GM21786 (cell line): ENCODE measurements at regions not wholly inside any gene's neighbourhood (a gene's known extent, or its start where the extent isn't known, plus 50 kb on each side); places are given as distances from the start of the nearest gene placed in this dataset.

ENCODE experiments used
- ATAC-seq: cut with Tn5 transposase; IDR thresholded peaks from one replicate; pipeline ENCODE4 v1.9.1; 2021; ENCODE audit not compliant: unreplicated experiment

GRCh38 chr7:41803569-41803968, 100.7 kb upstream of the INHBA start:
- no peak for ATAC-seq

- ATAC-seq, result no peak
Measured at GRCh38 chr7:41796331-41796730, 93.4 kb upstream of the INHBA start.

- no peak for ATAC-seq
Measured at GRCh38 chr7:41795276-41795833, 92.5 kb upstream of the INHBA start.

- no peak for ATAC-seq
Measured at GRCh38 chr7:41793556-41793955, 90.7 kb upstream of the INHBA start.

- ATAC-seq, result no peak
Measured at GRCh38 chr7:41792120-41792519, 89.2 kb upstream of the INHBA start.

GRCh38 chr7:41788556-41788955, 85.7 kb upstream of the INHBA start:
- no peak for ATAC-seq

GRCh38 chr7:41787651-41788350, 84.9 kb upstream of the INHBA start:
- ATAC-seq, result no peak

- ATAC-seq, result no peak
Measured at GRCh38 chr7:41786944-41787343, 84.1 kb upstream of the INHBA start.

GRCh38 chr7:41786404-41786803, 83.5 kb upstream of the INHBA start:
- ATAC-seq, result no peak

- no peak for ATAC-seq
Measured at GRCh38 chr7:41785840-41786239, 83.0 kb upstream of the INHBA start.

- no peak for ATAC-seq
Measured at GRCh38 chr7:41785265-41785664, 82.4 kb upstream of the INHBA start.

- ATAC-seq, result no peak
Measured at GRCh38 chr7:41779918-41780317, 77.0 kb upstream of the INHBA start.

- no peak for ATAC-seq
Measured at GRCh38 chr7:41777894-41778596, 75.2 kb upstream of the INHBA start.

- no peak for ATAC-seq
Measured at GRCh38 chr7:41774966-41775365, 72.1 kb upstream of the INHBA start.

- ATAC-seq, result no peak
Measured at GRCh38 chr7:41773756-41774155, 70.9 kb upstream of the INHBA start.

GRCh38 chr7:41771717-41772116, 68.8 kb upstream of the INHBA start:
- ATAC-seq, result no peak

- no peak for ATAC-seq
Measured at GRCh38 chr7:41769162-41769561, 66.3 kb upstream of the INHBA start.

- ATAC-seq, result no peak
Measured at GRCh38 chr7:41763626-41764025, 60.7 kb upstream of the INHBA start.

GRCh38 chr7:41762641-41763040, 59.8 kb upstream of the INHBA start:
- ATAC-seq, result no peak

GRCh38 chr7:41760293-41760692, 57.4 kb upstream of the INHBA start:
- ATAC-seq, result no peak

GRCh38 chr7:41758321-41758720, 55.4 kb upstream of the INHBA start:
- no peak for ATAC-seq

GRCh38 chr7:41756650-41757182, 53.8 kb upstream of the INHBA start:
- ATAC-seq, result no peak
